HG03432 (cell line): ENCODE measurements at regions not wholly inside any gene's neighbourhood (a gene's known extent, or its start where the extent isn't known, plus 50 kb on each side); places are given as distances from the start of the nearest gene placed in this dataset.

ENCODE experiments used
- ATAC-seq: cut with Tn5 transposase; IDR thresholded peaks from one replicate; pipeline ENCODE4 v1.9.1; 2021; ENCODE audit warnings: mild to moderate bottlenecking, moderate library complexity; ENCODE audit not compliant: unreplicated experiment

- no peak for ATAC-seq
Observed at GRCh38 chr4:155616117-155616516, 50.5 kb upstream of the GUCY1A1 start.

GRCh38 chr4:155615081-155615887 lies 51.4 kb upstream of the GUCY1A1 start:
- peak; percentile 61 for ATAC-seq

- ATAC-seq, result no peak
Observed at GRCh38 chr4:155614111-155614762, 52.4 kb upstream of the GUCY1A1 start.

GRCh38 chr4:155612074-155612473 lies 54.6 kb upstream of the GUCY1A1 start:
- no peak for ATAC-seq

- ATAC-seq, result no peak
Observed at GRCh38 chr4:155611501-155611900, 55.1 kb upstream of the GUCY1A1 start.

GRCh38 chr4:155610143-155610542 lies 56.5 kb upstream of the GUCY1A1 start:
- ATAC-seq, result no peak

GRCh38 chr4:155609455-155610059 lies 57.1 kb upstream of the GUCY1A1 start:
- peak; percentile 86 for ATAC-seq

- no peak for ATAC-seq
Observed at GRCh38 chr4:155608225-155608885, 58.3 kb upstream of the GUCY1A1 start.

GRCh38 chr4:155607481-155607880 lies 59.2 kb upstream of the GUCY1A1 start:
- ATAC-seq, result no peak

GRCh38 chr4:155604718-155605626 lies 61.7 kb upstream of the GUCY1A1 start:
- no peak for ATAC-seq

- ATAC-seq, result peak; percentile 54
Observed at GRCh38 chr4:155603360-155603891, 63.2 kb upstream of the GUCY1A1 start.

- ATAC-seq, result no peak
Observed at GRCh38 chr4:155602351-155603140, 64.1 kb upstream of the GUCY1A1 start.

- ATAC-seq, result no peak
Observed at GRCh38 chr4:155600244-155600643, 66.4 kb upstream of the GUCY1A1 start.

- ATAC-seq, result no peak
Observed at GRCh38 chr4:155599596-155599995, 67.1 kb upstream of the GUCY1A1 start.

GRCh38 chr4:155599085-155599484 lies 67.6 kb upstream of the GUCY1A1 start:
- no peak for ATAC-seq

GRCh38 chr4:155597933-155598451 lies 68.7 kb upstream of the GUCY1A1 start:
- no peak for ATAC-seq

GRCh38 chr4:155597281-155597680 lies 69.4 kb upstream of the GUCY1A1 start:
- no peak for ATAC-seq

- ATAC-seq, result no peak
Observed at GRCh38 chr4:155593793-155594192, 72.9 kb upstream of the GUCY1A1 start.

- no peak for ATAC-seq
Observed at GRCh38 chr4:155592938-155593297, 73.7 kb upstream of the GUCY1A1 start.
